Activated T-cell treated with anti-CD3 and anti-CD28 coated beads, Interleukin-2, amount 50 U/mL, for 4 hours (primary cell): ENCODE measurements at regions not wholly inside any gene's neighbourhood (a gene's known extent, or its start where the extent isn't known, plus 50 kb on each side); places are given as distances from the start of the nearest gene placed in this dataset.

ENCODE experiments used
- ATAC-seq, 2 donors: fragments of 200-7000 bp; cut with Tn5 transposase; one replicate each; pipeline ENCODE4 v1.10.0; 2021
- DNase-seq: peaks from one replicate; pipeline ENCODE4 v3.0.0-alpha.2; 2020
- H3K27me3 Mint-ChIP-seq: one replicate; pipeline ENCODE4 v1.8.0; 2021; ENCODE audit warnings: low read depth, mixed read lengths
- H3K36me3 Mint-ChIP-seq: one replicate; pipeline ENCODE4 v1.8.0; 2022; ENCODE audit warnings: mixed read lengths; ENCODE audit not compliant: insufficient read depth
- H3K4me1 Mint-ChIP-seq: one replicate; pipeline ENCODE4 v1.8.0; 2021; ENCODE audit warnings: low read depth, mixed read lengths
- H3K4me3 Mint-ChIP-seq: one replicate; pipeline ENCODE4 v1.8.0; 2021; ENCODE audit warnings: mild to moderate bottlenecking, moderate library complexity, mixed read lengths
- H3K9me3 Mint-ChIP-seq: one replicate; pipeline ENCODE4 v1.8.0; 2021; ENCODE audit warnings: mixed read lengths

DNA sequence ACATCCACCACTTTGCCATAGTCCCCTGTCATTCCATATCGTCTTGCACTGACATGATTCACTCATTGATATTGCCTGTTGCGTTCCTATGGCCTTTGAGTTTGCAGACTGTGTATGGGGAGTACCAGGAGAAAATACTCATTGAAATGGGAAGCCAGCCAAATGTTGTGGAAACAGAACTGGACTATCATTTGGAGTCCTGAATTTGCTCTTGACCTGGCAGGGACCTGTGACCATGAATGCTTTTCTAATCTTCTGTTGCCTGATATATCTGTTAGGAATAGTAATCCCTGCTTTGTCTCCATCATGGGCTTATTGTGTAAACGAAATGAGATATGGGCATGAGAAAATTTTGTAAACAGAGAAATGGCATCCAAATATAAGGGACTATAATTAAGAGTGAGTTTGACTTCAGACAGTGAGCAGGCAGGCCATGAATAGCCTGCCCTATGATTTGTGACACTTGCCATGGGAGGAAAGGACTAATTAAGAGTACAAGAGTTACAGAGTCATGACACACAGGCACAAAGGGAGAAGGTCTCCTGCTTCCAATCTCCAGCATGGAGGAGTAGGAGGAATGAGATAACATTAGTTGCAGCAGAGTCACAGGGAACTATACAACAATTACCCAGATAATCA, 572.9 kb upstream of the SGCD start:
- H3K27me3 Mint-ChIP-seq, result no peaks in the 10 kb centered on the region
- H3K36me3 Mint-ChIP-seq, result no peaks in the 10 kb centered on the region
- no peak overlapping the region for H3K4me3 Mint-ChIP-seq
- no peaks in the 10 kb centered on the region for H3K9me3 Mint-ChIP-seq
- no peak for ATAC-seq
- no peaks in the 10 kb centered on the region for H3K4me1 Mint-ChIP-seq
- DNase-seq, result no peak

DNA sequence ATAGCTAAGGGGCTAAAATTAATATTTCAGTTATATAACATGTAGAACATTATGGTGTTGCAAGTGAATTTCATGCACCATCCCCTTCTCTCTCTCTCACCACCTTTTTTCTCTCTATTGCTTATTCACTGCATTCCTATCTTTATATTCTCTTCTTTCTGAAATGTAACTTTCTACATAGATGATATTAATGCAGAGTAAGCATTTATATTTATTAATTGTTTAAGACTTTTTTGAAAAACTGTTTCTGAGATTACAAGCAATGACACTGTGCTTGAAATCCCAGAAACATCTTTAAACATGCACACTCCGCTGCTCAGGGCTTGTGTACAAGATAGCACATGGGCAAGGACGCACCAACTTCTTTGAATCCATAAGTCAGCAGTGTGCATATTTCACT, 567.7 kb upstream of the SGCD start:
- no peak overlapping the region for H3K4me3 Mint-ChIP-seq
- H3K27me3 Mint-ChIP-seq, result no peaks in the 10 kb centered on the region
- H3K36me3 Mint-ChIP-seq, result no peaks in the 10 kb centered on the region
- peaks cover 15% of the 10 kb centered on the region for H3K9me3 Mint-ChIP-seq
- ATAC-seq (no peak), DNase-seq (no peak)
- no peaks in the 10 kb centered on the region for H3K4me1 Mint-ChIP-seq

DNA sequence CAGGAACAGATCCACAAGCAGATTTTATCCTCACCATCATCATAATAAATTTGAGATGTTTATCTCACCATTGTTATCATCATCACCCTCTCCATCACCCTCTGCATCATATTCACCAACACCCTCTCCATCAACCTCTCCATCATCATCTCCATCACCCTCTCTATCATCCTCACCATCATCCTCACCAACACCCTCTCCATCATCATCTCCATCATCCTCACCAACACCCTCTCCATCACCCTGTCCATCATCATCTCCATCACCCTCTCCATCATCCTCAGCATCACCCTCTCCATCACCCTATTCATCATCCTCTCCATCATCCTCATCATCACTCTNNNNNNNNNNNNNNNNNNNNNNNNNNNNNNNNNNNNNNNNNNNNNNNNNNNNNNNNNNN, 567.0 kb upstream of the SGCD start:
- H3K4me3 Mint-ChIP-seq, result no peak overlapping the region
- no peaks in the 10 kb centered on the region for H3K36me3 Mint-ChIP-seq
- DNase-seq (no peak), ATAC-seq (no peak)
- H3K27me3 Mint-ChIP-seq, result no peaks in the 10 kb centered on the region
- H3K9me3 Mint-ChIP-seq, result peaks cover 15% of the 10 kb centered on the region
- no peaks in the 10 kb centered on the region for H3K4me1 Mint-ChIP-seq

DNA sequence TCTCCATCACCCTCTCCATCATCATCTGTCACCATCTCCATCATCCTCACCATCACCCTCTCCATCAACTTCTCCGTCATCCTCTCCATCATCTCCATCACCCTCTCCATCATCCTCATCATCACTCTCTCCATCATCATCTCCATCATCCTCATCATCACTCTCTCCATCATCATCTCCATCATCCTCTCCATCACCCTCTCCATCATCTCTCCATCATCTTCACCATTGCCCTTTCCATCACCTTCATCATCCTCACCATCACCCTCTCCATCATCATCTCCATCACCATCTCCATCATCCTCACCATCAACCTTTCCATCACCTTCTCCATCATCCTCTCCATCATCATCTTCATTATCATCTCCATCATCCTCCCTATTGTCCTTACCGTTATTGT, 565.5 kb upstream of the SGCD start:
- Mint-ChIP-seq H3K36me3 (no peaks in the 10 kb centered on the region), H3K4me3 (no peak overlapping the region), H3K9me3 (peaks cover 15% of the 10 kb centered on the region), H3K27me3 (no peaks in the 10 kb centered on the region), H3K4me1 (peaks cover 2% of the 10 kb centered on the region)
- no peak for ATAC-seq
- no peak for DNase-seq

DNA sequence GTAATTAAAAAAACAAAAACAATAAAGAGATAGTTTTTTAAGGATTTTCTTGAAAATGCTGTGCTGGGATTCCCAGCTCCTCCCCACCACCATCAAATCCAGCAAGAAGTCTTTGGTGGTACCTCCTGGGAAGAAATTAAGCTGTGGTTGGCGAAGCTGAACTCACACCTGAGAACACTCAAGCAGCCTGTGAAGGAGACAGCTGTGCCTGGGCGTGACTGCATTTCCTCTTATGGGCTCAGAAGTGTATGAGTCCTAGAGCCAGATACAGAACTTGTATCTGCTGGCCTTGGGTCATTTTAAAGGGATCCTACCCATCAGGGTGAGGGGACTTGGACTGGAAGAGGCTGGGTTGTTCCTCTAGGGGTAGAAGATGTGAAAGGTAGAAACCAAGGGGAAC, 561.2 kb upstream of the SGCD start:
- no peak overlapping the region for H3K4me3 Mint-ChIP-seq
- peaks cover 6% of the 10 kb centered on the region for H3K4me1 Mint-ChIP-seq

DNA sequence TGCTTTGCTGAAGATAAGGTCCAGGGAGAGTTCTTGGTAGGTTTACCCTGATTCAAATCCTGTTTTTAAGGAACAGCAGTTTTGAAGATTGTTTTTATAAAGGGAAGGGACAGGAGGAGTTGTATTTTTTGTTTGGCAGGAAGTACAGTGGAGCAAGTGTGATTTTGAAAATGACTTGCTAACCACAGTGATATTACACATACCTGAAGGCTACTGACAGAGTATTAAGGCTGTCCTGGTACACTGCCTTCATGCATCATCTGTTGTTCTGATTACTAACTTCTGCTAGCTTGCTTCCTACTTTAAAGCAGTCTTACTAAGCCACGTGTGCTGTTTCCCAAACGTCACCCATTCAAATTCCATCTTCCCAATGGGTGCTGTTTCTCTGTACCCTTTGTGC, 559.5 kb upstream of the SGCD start:
- peaks cover 6% of the 10 kb centered on the region for H3K4me1 Mint-ChIP-seq
- DNase-seq, result no peak
- no peaks in the 10 kb centered on the region for H3K27me3 Mint-ChIP-seq
- no peak overlapping the region for H3K4me3 Mint-ChIP-seq
- no peaks in the 10 kb centered on the region for H3K36me3 Mint-ChIP-seq
- peaks cover 2% of the 10 kb centered on the region for H3K9me3 Mint-ChIP-seq
- ATAC-seq, result peak in 1 of 2 donors; percentile 65

More for the DNA sequence above, 561.2 kb upstream of the SGCD start:
- no peaks in the 10 kb centered on the region for H3K36me3 Mint-ChIP-seq
- ATAC-seq (no peak), DNase-seq (no peak)
- H3K9me3 Mint-ChIP-seq, result peaks cover 9% of the 10 kb centered on the region
- no peaks in the 10 kb centered on the region for H3K27me3 Mint-ChIP-seq

DNA sequence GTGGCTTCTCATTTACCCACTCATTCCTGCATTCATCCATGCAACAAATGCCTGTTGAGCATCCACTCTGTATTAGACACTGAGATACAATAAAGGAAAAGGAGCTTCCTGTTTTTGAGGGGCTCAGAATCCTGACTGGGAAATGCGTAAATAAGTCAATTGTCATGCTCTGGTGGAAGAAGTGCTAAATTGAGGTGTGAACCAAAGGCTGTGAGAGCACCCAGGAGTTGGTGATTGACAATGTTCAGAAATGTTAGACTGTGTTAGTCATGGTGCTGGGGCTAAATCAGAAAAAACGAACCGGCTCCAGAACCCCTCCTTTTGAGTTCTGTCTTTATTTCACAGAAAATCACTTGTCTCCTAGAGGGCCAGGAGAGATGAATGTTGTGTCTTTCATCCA, 558.6 kb upstream of the SGCD start:
- H3K4me3 Mint-ChIP-seq, result no peak overlapping the region
- no peaks in the 10 kb centered on the region for H3K36me3 Mint-ChIP-seq
- ATAC-seq, result no peak
- peaks cover 6% of the 10 kb centered on the region for H3K4me1 Mint-ChIP-seq
- H3K27me3 Mint-ChIP-seq, result no peaks in the 10 kb centered on the region
- no peak for DNase-seq
- no peaks in the 10 kb centered on the region for H3K9me3 Mint-ChIP-seq

DNA sequence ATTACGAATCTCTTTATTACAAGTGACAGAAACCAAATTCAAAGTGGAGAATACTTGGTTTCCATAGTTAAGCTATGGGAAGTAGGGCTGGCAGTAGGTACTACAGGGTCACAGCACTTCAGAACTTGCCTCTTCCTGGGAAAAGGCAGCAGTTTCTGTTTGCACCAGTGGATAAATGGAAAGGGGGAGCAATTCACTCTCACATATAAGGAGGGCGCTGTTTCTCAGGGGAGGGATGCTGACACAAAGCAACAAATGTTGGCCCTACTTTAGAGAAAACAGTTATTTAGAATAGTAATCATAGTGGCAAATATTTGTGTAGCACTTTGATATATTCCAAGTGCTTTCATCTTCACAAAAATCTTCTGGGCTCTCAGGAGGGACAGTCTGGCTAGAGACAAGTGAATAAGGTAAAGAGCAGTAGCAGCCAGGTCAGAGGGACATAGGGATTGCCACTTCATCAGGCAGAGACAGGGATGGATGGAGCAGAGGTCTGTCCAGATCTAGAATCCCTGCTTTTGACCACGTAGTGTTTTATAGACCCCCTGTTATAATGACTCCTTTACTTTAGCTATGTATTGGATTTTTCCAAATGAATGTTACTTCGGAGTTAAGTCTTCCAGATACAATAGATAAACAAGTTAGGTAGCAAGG, 554.8 kb upstream of the SGCD start:
- Mint-ChIP-seq H3K9me3 (no peaks in the 10 kb centered on the region), H3K4me1 (peaks cover 4% of the 10 kb centered on the region), H3K4me3 (no peak overlapping the region), H3K27me3 (no peaks in the 10 kb centered on the region), H3K36me3 (no peaks in the 10 kb centered on the region)
- DNase-seq (no peak), ATAC-seq (no peak)

DNA sequence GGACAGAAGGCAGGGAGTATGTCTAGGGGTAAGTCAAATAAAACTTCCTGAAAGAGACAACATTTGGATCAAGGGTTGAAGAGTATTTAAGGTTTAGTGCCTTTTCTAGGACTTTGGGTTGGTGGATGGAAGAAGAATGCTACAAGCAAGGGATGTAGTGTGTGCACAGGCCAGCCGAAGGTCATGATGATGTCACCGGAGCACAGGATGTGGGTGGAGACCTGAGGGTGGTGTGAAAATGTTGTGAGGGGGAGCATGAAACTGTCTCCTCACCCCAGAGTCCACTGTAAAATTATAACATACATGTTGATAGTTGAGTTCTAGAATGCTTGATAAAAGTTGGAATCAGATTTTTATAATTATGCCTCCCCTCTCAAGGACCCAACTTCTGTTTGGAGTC, 553.3 kb upstream of the SGCD start:
- Mint-ChIP-seq H3K4me3 (no peak overlapping the region), H3K4me1 (peaks cover 2% of the 10 kb centered on the region), H3K27me3 (no peaks in the 10 kb centered on the region), H3K36me3 (no peaks in the 10 kb centered on the region), H3K9me3 (no peaks in the 10 kb centered on the region)
- DNase-seq, result no peak
- no peak for ATAC-seq

DNA sequence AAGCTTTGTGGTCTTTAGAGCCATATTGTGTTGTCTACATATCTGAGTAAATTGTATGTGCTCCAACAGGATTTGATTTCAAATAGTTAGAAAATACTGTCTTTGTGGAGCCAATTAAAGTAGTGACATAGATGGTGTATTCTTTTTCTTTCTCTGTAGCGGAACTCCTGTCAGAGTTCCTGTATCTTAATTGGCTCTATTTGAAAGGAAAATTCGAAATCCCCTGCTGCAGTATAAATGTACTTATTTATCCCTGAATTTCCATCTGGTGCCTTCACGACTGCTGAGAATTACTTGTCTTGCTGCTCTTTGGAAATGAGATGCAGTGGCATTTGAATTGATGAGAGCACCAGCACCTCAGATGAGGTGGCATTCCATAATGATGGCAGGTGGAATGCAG, 546.7 kb upstream of the SGCD start:
- ATAC-seq (no peak), DNase-seq (no peak)
- Mint-ChIP-seq H3K4me1 (no peaks in the 10 kb centered on the region), H3K4me3 (no peak overlapping the region), H3K36me3 (no peaks in the 10 kb centered on the region), H3K27me3 (no peaks in the 10 kb centered on the region), H3K9me3 (no peaks in the 10 kb centered on the region)

DNA sequence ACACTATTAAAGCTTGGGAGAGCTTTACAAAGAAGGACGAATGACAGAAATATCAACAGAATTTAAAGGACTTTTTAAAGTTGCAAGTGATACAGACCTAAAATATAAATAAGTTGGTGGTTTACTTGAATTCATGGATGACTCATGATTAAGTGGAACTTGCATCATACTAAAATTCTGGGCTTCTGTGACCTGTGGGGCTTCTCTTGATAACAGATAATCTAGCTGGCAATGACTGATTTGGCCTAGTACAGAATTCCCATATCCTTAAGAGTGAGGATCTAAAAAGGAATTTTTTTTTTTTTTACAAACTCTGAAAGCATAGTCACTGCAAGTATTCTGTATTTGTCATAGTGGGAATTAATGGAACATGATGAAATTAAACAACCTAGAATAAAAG, 543.7 kb upstream of the SGCD start:
- H3K4me1 Mint-ChIP-seq, result no peaks in the 10 kb centered on the region
- H3K4me3 Mint-ChIP-seq, result no peak overlapping the region
- no peaks in the 10 kb centered on the region for H3K36me3 Mint-ChIP-seq
- no peaks in the 10 kb centered on the region for H3K9me3 Mint-ChIP-seq
- ATAC-seq, result no peak
- H3K27me3 Mint-ChIP-seq, result no peaks in the 10 kb centered on the region
- no peak for DNase-seq

DNA sequence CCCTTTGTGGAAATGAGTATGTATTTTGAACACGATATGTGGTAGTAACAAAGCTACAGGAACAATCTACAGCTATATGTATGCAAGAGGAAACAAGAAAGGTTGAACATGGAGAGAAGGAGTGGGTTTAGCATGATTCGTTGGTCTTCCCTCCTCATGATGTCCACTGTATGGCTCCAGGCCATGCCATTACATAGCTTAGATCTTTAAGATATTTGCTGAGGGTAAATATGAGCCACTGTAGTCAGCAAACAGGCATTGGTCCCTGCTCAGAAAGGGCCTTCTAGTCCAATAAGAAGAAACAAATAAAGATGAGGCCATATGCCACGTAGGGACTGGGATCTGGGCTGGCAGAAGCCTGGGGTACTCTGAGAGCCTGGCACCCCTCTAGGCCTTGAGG, 543.2 kb upstream of the SGCD start:
- no peaks in the 10 kb centered on the region for H3K4me1 Mint-ChIP-seq
- no peak for ATAC-seq
- H3K36me3 Mint-ChIP-seq, result no peaks in the 10 kb centered on the region
- no peaks in the 10 kb centered on the region for H3K27me3 Mint-ChIP-seq
- no peak for DNase-seq
- H3K4me3 Mint-ChIP-seq, result no peak overlapping the region
- no peaks in the 10 kb centered on the region for H3K9me3 Mint-ChIP-seq

DNA sequence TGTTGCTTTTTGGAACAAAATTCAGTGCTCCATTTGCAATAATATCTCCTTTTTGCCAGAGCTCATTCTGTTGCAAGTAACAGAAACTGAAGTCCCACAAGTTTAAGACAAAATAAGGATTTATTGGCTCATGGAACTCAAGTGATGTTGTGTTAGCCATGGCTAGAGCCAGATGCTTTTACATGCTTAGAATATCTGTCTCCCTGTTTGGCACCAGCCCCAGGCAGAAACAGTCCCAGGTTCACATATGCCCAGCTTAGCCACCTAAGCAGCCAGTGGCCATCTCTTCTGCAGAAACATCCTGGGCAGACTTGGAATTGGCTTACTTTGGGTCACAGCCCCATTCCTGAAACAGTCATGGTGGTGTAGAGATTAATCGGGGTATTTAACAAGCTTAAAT, 540.9 kb upstream of the SGCD start:
- Mint-ChIP-seq H3K36me3 (no peaks in the 10 kb centered on the region), H3K27me3 (no peaks in the 10 kb centered on the region), H3K4me1 (no peaks in the 10 kb centered on the region), H3K4me3 (no peak overlapping the region), H3K9me3 (no peaks in the 10 kb centered on the region)
- no peak for DNase-seq
- no peak for ATAC-seq

DNA sequence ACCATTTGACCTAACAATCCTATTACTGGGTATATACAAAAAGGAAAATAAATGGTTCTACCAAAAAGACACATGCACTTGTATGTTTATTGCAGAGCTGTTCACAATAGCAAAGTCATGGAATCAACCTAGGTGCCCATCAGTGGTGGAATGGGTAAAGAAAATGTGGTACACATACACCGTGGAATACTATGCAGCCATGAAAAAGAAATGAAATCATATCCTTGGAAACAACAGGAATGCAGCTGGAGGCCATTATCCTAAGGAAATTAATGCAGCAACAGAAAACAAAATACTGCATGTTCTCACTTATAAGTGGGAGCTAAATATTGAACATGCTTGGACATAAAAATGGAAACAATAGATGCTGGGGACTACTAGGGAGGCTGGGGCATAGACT, 534.1 kb upstream of the SGCD start:
- Mint-ChIP-seq H3K4me3 (no peak overlapping the region), H3K9me3 (peaks cover 21% of the 10 kb centered on the region), H3K27me3 (no peaks in the 10 kb centered on the region), H3K36me3 (no peaks in the 10 kb centered on the region), H3K4me1 (no peaks in the 10 kb centered on the region)
- ATAC-seq (no peak), DNase-seq (no peak)

DNA sequence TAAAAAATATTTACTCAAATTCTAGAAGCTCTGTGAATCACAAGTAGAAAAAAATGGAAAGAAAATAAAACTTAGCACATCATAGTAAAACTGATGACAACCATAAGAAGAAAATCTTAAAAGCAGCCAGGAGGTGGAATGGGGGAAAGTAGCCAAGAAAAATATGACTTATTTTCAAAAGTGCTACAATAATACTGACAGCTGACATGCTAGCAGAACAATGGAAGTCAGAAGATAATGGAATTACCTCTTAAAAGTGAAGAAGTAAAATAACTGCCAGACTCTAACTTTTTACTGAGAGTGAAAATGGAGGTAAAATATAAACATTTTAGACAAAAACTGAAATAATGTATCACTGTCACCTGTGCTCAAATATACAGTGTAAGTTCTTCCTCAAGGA, 532.2 kb upstream of the SGCD start:
- no peak for ATAC-seq
- H3K36me3 Mint-ChIP-seq, result no peaks in the 10 kb centered on the region
- peaks cover 21% of the 10 kb centered on the region for H3K9me3 Mint-ChIP-seq
- no peak for DNase-seq
- H3K4me3 Mint-ChIP-seq, result no peak overlapping the region
- H3K27me3 Mint-ChIP-seq, result no peaks in the 10 kb centered on the region
- H3K4me1 Mint-ChIP-seq, result no peaks in the 10 kb centered on the region
